ENCODE measurements at regions not wholly inside any gene's neighbourhood (a gene's known extent, or its start where the extent isn't known, plus 50 kb on each side); places are given as distances from the start of the nearest gene placed in this dataset.

- TF ChIP-seq CTCF (IDR thresholded peaks at IDR 0.05; ENCODE audit: poor library complexity, severe bottlenecking), result no peak
- ATAC-seq (ENCODE audit: low read depth) (no peak), DNase-seq (ENCODE audit: low spot score) (no peak)
- no peaks in the 10 kb centered on the region for H3K36me3 ChIP-seq (ENCODE audit: low read depth)
- H3K4me1 ChIP-seq (ENCODE audit: insufficient read depth, poor library complexity, severe bottlenecking), result no peaks in the 10 kb centered on the region
- no peak overlapping the region for H3K4me3 ChIP-seq (ENCODE audit: severe bottlenecking)
- H3K9me3 ChIP-seq (ENCODE audit: severe bottlenecking), result no peaks in the 10 kb centered on the region
- H3K27me3 ChIP-seq (ENCODE audit: insufficient read depth, poor library complexity, severe bottlenecking), result no peaks in the 10 kb centered on the region
- H3K27ac ChIP-seq (ENCODE audit: poor library complexity, severe bottlenecking), result no peak overlapping the region
Measured at GRCh38 chr6:156189714-156190113, 587.5 kb upstream of the ARID1B start.

GRCh38 chr6:156189195-156189594 lies 588.0 kb upstream of the ARID1B start:
- H3K27me3 ChIP-seq (ENCODE audit: insufficient read depth, poor library complexity, severe bottlenecking), result no peaks in the 10 kb centered on the region
- no peaks in the 10 kb centered on the region for H3K4me1 ChIP-seq (ENCODE audit: insufficient read depth, poor library complexity, severe bottlenecking)
- no peaks in the 10 kb centered on the region for H3K36me3 ChIP-seq (ENCODE audit: low read depth)
- no peak for TF ChIP-seq CTCF (IDR thresholded peaks at IDR 0.05; ENCODE audit: poor library complexity, severe bottlenecking)
- no peaks in the 10 kb centered on the region for H3K9me3 ChIP-seq (ENCODE audit: severe bottlenecking)
- H3K4me3 ChIP-seq (ENCODE audit: severe bottlenecking), result no peak overlapping the region
- no peak overlapping the region for H3K27ac ChIP-seq (ENCODE audit: poor library complexity, severe bottlenecking)
- DNase-seq (ENCODE audit: low spot score) (no peak), ATAC-seq (ENCODE audit: low read depth) (no peak)

- Histone ChIP-seq H3K9me3 (ENCODE audit: severe bottlenecking) (no peaks in the 10 kb centered on the region), H3K4me3 (ENCODE audit: severe bottlenecking) (no peak overlapping the region), H3K27me3 (ENCODE audit: insufficient read depth, poor library complexity, severe bottlenecking) (no peaks in the 10 kb centered on the region), H3K4me1 (ENCODE audit: insufficient read depth, poor library complexity, severe bottlenecking) (no peaks in the 10 kb centered on the region), H3K36me3 (ENCODE audit: low read depth) (no peaks in the 10 kb centered on the region), H3K27ac (ENCODE audit: poor library complexity, severe bottlenecking) (no peak overlapping the region)
- ATAC-seq (ENCODE audit: low read depth) (no peak), DNase-seq (ENCODE audit: low spot score) (no peak)
- TF ChIP-seq CTCF (IDR thresholded peaks at IDR 0.05; ENCODE audit: poor library complexity, severe bottlenecking), result no peak
Measured at GRCh38 chr6:156185113-156185512, 592.1 kb upstream of the ARID1B start.

DNA sequence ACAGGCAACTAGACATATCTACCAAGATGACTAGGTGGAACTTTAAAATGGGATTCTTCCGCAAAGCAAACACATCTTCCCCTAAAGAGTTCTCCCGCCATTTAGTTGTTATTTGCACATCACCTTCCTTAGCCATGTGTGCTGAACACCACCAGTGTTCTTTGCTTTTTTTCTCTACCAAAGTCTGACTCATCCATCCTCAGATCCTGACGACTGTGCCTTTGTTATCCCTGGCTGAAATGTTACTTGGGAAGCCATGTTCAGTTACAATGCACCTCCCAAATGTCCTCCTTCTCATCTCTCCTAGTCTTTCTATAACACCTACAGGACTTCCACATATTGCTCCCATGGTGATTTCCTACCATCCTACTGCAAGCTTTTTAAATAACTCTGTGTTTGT lies 593.5 kb upstream of the ARID1B start:
- no peak overlapping the region for H3K4me3 ChIP-seq (ENCODE audit: severe bottlenecking)
- no peaks in the 10 kb centered on the region for H3K4me1 ChIP-seq (ENCODE audit: insufficient read depth, poor library complexity, severe bottlenecking)
- no peak for ATAC-seq (ENCODE audit: low read depth)
- no peaks in the 10 kb centered on the region for H3K27me3 ChIP-seq (ENCODE audit: insufficient read depth, poor library complexity, severe bottlenecking)
- no peak overlapping the region for H3K27ac ChIP-seq (ENCODE audit: poor library complexity, severe bottlenecking)
- no peaks in the 10 kb centered on the region for H3K9me3 ChIP-seq (ENCODE audit: severe bottlenecking)
- no peak for TF ChIP-seq CTCF (IDR thresholded peaks at IDR 0.05; ENCODE audit: poor library complexity, severe bottlenecking)
- H3K36me3 ChIP-seq (ENCODE audit: low read depth), result no peaks in the 10 kb centered on the region
- DNase-seq (ENCODE audit: low spot score), result no peak

GRCh38 chr6:156182356-156182755 lies 594.8 kb upstream of the ARID1B start:
- no peaks in the 10 kb centered on the region for H3K36me3 ChIP-seq (ENCODE audit: low read depth)
- DNase-seq (ENCODE audit: low spot score) (no peak), ATAC-seq (ENCODE audit: low read depth) (no peak)
- no peaks in the 10 kb centered on the region for H3K9me3 ChIP-seq (ENCODE audit: severe bottlenecking)
- H3K27me3 ChIP-seq (ENCODE audit: insufficient read depth, poor library complexity, severe bottlenecking), result no peaks in the 10 kb centered on the region
- no peaks in the 10 kb centered on the region for H3K4me1 ChIP-seq (ENCODE audit: insufficient read depth, poor library complexity, severe bottlenecking)
- no peak overlapping the region for H3K27ac ChIP-seq (ENCODE audit: poor library complexity, severe bottlenecking)
- TF ChIP-seq CTCF (IDR thresholded peaks at IDR 0.05; ENCODE audit: poor library complexity, severe bottlenecking), result no peak
- H3K4me3 ChIP-seq (ENCODE audit: severe bottlenecking), result no peak overlapping the region

All from RWPE2 (cell line).